Right lobe of liver (tissue), 6 donors: ENCODE measurements at regions not wholly inside any gene's neighbourhood (a gene's known extent, or its start where the extent isn't known, plus 50 kb on each side); places are given as distances from the start of the nearest gene placed in this dataset.

Experiments
- ATAC-seq, 4 donors: fragments of 200-7000 bp; cut with Tn5 transposase; one replicate each; pipeline ENCODE4 v1.9.1; 2020; ENCODE audit warnings: mild to moderate bottlenecking in 4 of 4, moderate library complexity in 4 of 4
- DNase-seq, 3 donors: peaks; one replicate each; pipeline ENCODE4 v3.0.0-alpha.2; 2020
- H3K27ac ChIP-seq, 3 donors: fragments of 200-600 bp; one replicate each; pipeline ENCODE4 v1.8.0; 2022
- H3K27me3 ChIP-seq, 2 donors: fragments of 200-600 bp; one replicate each; pipeline ENCODE4 v1.8.0; 2022
- H3K36me3 ChIP-seq, 4 donors: fragments of 200-600 bp; sonication (generic) in 1 of 4; one replicate each; pipeline versions ENCODE4 v1.5.1 to v1.8.0; 2017 to 2022; ENCODE audit warnings: control low read depth in 1 of 4
- H3K4me1 ChIP-seq, 4 donors: fragments of 200-600 bp; sonication (generic) in 1 of 4; one replicate each; pipeline versions ENCODE4 v1.5.1 to v1.8.0; 2017 to 2022; ENCODE audit warnings: control low read depth in 1 of 4
- H3K4me3 ChIP-seq, 3 donors: fragments of 200-600 bp; one replicate each; pipeline ENCODE4 v1.8.0; 2022
- H3K9me3 ChIP-seq, 4 donors: fragments of 200-600 bp; sonication (generic) in 1 of 4; one replicate each; pipeline versions ENCODE4 v1.5.1 to v1.8.0; 2017 to 2022; ENCODE audit warnings: control low read depth in 1 of 4
- CTCF ChIP-seq, 4 donors: fragments of 200-600 bp in 3 of 4; fragments of 450-650 bp in 1 of 4; IDR thresholded peaks; one replicate each; pipeline versions ENCODE4 v1.5.1 to v1.8.0; 2016 to 2022; ENCODE audit warnings: antibody characterized with exemption in 4 of 4, mild to moderate bottlenecking in 2 of 4
- POLR2A ChIP-seq: fragments of 450-650 bp; IDR thresholded peaks from one replicate; pipeline ENCODE4 v1.6.1; 2017; ENCODE audit warnings: antibody characterized with exemption, mild to moderate bottlenecking
- WGBS: methylation state at CpG from one replicate; pipeline ENCODE4 v1.1.6; 2018; ENCODE audit warnings: low coverage, low lambda C conversion rate; ENCODE audit not compliant: insufficient coverage; ENCODE audit errors: missing lambda C conversion rate; 5-methylcytosine and 5-hydroxymethylcytosine counted together
- intact Hi-C, 2 donors: fragments of 100-400 bp; cut with DNase I; formaldehyde crosslinking; loops; one replicate each; pipeline versions ENCODE4 v1.11.2 to v1.14.1; 2022
- donor health status: DM: no; HTN: yes; CAD: no.
- donor health status: DM: no; HTN: no; CAD: no.
- donor health status: DM: no; HTN: no; CAD: no.
- donor health status: DM: no; HTN: yes; CAD: no.
- donor health status: DM: no; HTN: yes; CAD: no.

- ATAC-seq: peak; percentile 44 to 66 (median 58)
- TF ChIP-seq POLR2A (peak; percentile 33), CTCF (IDR thresholded peaks at IDR 0.05) (no peak)
- Histone ChIP-seq H3K27ac (peak overlapping the region; percentile 69 to 90 (median 78)), H3K27me3 (no peaks in the 10 kb centered on the region), H3K4me3 (no peak overlapping the region), H3K4me1 (peaks cover 0 to 36% (median 18%) of the 10 kb centered on the region in 4 donors), H3K36me3 (no peaks in the 10 kb centered on the region), H3K9me3 (no peaks in the 10 kb centered on the region)
- intact Hi-C loops: no loop called here
- DNase-seq: peak in 1 of 3 donors; percentile 37
- WGBS: 36% methylated on average over 7 of the region's 9 CpGs
These were observed 243.2 kb downstream of the COL4A1 start for GRCh38 chr13:110063490-110064421.

- 45% methylated on average over 7 of the region's 19 CpGs for WGBS
- H3K36me3 ChIP-seq: no peaks in the 10 kb centered on the region
- TF ChIP-seq CTCF (IDR thresholded peaks at IDR 0.05) (no peak), POLR2A (no peak)
- no peak overlapping the region for H3K4me3 ChIP-seq
- H3K9me3 ChIP-seq: no peaks in the 10 kb centered on the region
- peaks cover 0 to 36% (median 18%) of the 10 kb centered on the region in 4 donors for H3K4me1 ChIP-seq
- peak overlapping the region; percentile 69 to 90 (median 78) for H3K27ac ChIP-seq
- H3K27me3 ChIP-seq: no peaks in the 10 kb centered on the region
- intact Hi-C loops: no loop called here
- DNase-seq: peak in 2 of 3 donors; percentile 29 to 55
- peak in 3 of 4 donors; percentile 57 to 64 (median 57) for ATAC-seq
These were observed 244.0 kb downstream of the COL4A1 start for GRCh38 chr13:110062777-110063442.

- 34% methylated on average over 3 of the region's 10 CpGs for WGBS
- Histone ChIP-seq H3K4me3 (no peak overlapping the region), H3K9me3 (no peaks in the 10 kb centered on the region), H3K27ac (peak overlapping the region; percentile 69 to 90 (median 78)), H3K36me3 (no peaks in the 10 kb centered on the region), H3K4me1 (peaks cover 0 to 36% (median 18%) of the 10 kb centered on the region in 4 donors), H3K27me3 (no peaks in the 10 kb centered on the region)
- TF ChIP-seq POLR2A (peak; percentile 31), CTCF (IDR thresholded peaks at IDR 0.05) (no peak)
- ATAC-seq: peak; percentile 82 to 92 (median 91)
- peak; percentile 84 to 92 (median 89) for DNase-seq
- intact Hi-C loops: no loop called here
These were observed 244.7 kb downstream of the COL4A1 start for GRCh38 chr13:110062077-110062776.

GRCh38 chr13:110061270-110061669 lies 245.7 kb downstream of the COL4A1 start:
- Histone ChIP-seq H3K4me3 (no peak overlapping the region), H3K4me1 (peaks cover 0 to 36% (median 18%) of the 10 kb centered on the region in 4 donors), H3K9me3 (no peaks in the 10 kb centered on the region), H3K36me3 (no peaks in the 10 kb centered on the region), H3K27me3 (no peaks in the 10 kb centered on the region), H3K27ac (peak overlapping the region in 2 of 3 donors; percentile 78 to 90)
- no peak for TF ChIP-seq CTCF (IDR thresholded peaks at IDR 0.05)
- TF ChIP-seq POLR2A: no peak
- DNase-seq: no peak
- no peak for ATAC-seq
- 94% methylated on average over 4 of the region's 4 CpGs for WGBS
- intact Hi-C loops: no loop called here
